NCI-H510A (cell line): ENCODE measurements at regions not wholly inside any gene's neighbourhood (a gene's known extent, or its start where the extent isn't known, plus 50 kb on each side); places are given as distances from the start of the nearest gene placed in this dataset.

Experiments used
- DNase-seq: peaks from one replicate; lab custom pipeline; 2025; lab: John Stamatoyannopoulos, UW

- DNase-seq: peak; percentile 59
These were observed 138.2 kb downstream of the CYLD start for GRCh38 chr16:50879873-50880695.

GRCh38 chr16:50878966-50879615, 137.2 kb downstream of the CYLD start:
- DNase-seq: no peak

- DNase-seq: no peak
These were observed 136.7 kb downstream of the CYLD start for GRCh38 chr16:50878536-50878935.

GRCh38 chr16:50876263-50876662, 134.4 kb downstream of the CYLD start:
- DNase-seq: no peak

GRCh38 chr16:50868577-50868976, 126.7 kb downstream of the CYLD start:
- DNase-seq: no peak

- DNase-seq: no peak
These were observed 124.9 kb downstream of the CYLD start for GRCh38 chr16:50866806-50867205.

GRCh38 chr16:50864386-50864785, 122.5 kb downstream of the CYLD start:
- DNase-seq: no peak

GRCh38 chr16:50863644-50864144, 121.8 kb downstream of the CYLD start:
- DNase-seq: no peak

GRCh38 chr16:50862818-50863643, 121.1 kb downstream of the CYLD start:
- DNase-seq: no peak

GRCh38 chr16:50861970-50862411, 120.1 kb downstream of the CYLD start:
- DNase-seq: no peak

- DNase-seq: no peak
These were observed 119.6 kb downstream of the CYLD start for GRCh38 chr16:50861451-50861850.

GRCh38 chr16:50859628-50860360, 117.9 kb downstream of the CYLD start:
- DNase-seq: no peak

- no peak for DNase-seq
These were observed 117.2 kb downstream of the CYLD start for GRCh38 chr16:50858877-50859627.

- no peak for DNase-seq
These were observed 116.5 kb downstream of the CYLD start for GRCh38 chr16:50858376-50858775.

GRCh38 chr16:50857881-50858280, 116.0 kb downstream of the CYLD start:
- DNase-seq: no peak

- DNase-seq: no peak
These were observed 115.1 kb downstream of the CYLD start for GRCh38 chr16:50856991-50857390.

- DNase-seq: no peak
These were observed 111.4 kb downstream of the CYLD start for GRCh38 chr16:50853329-50853728.
